ENCODE measurements at regions not wholly inside any gene's neighbourhood (a gene's known extent, or its start where the extent isn't known, plus 50 kb on each side); places are given as distances from the start of the nearest gene placed in this dataset.
"Not testable (repeated sequence)": the region's sequence is repeated elsewhere in the genome, so short reads cannot be mapped to it uniquely, and the experiment has no call there.

DNA sequence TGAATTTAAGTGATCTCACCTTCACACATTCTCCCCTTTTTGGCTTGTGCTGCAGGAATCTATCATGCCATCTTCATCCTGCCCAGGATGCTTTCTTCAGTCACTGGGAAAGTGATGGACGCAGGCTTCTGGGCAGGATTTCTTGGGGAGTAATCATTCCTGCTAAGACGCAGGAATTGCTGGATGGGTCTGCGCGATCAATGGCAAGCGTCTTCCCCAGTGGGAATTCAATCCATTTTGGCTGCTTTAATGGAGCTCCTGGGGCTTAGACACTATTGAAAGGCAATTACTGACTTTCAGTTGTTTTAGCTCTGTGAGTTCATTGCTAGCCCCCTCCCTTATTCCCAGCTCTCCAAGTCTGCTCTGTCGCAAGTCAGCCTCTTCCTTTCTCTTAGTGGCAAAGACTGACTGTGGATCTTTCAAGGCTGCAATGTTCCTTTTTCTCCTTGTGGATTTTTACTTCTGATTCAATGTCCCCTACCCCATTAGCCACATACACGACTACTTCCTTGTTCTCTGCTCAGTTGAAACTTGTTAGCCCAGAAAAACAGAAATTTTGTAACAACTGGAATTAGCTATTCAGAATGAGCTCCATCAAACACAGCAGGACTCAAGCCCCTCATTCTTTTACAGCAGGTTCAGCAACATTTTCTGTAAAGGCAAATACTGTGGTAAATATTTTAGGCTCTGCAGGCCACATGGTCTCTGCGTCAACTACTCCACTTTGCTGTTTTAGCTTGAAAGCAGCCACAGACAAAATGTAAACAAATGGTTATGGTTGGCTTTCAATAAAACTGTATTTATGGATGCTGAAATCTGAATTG is 154.9 kb downstream of the ASB9 start:
- DNase-seq = no peak

GRCh38 chrX:15107367-15107988 is 162.4 kb downstream of the ASB9 start:
- DNase-seq = no peak

DNA sequence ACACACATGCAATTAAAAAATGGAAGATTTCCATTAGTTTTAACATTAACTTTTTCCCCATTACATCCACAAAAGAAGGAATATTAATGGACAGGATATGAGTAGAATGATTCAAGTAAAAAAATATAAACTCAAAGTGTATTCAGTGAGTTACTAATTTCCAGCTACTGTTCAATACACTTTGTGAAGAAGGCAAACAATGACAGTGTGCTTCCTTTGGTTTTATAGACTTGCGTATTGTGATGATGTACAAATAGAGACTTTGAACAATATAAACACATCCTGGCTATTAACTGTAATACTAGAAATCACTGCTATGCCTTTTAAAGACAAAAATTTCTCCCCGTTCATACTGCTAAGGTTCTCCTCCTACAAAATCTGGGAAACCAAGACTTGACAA is 171.4 kb downstream of the ASB9 start:
- no peak for DNase-seq

- DNase-seq = no peak
Observed at GRCh38 chrX:15087747-15088146, 182.1 kb downstream of the ASB9 start.

GRCh38 chrX:15073313-15073712 is 196.6 kb downstream of the ASB9 start:
- DNase-seq = no peak

DNA sequence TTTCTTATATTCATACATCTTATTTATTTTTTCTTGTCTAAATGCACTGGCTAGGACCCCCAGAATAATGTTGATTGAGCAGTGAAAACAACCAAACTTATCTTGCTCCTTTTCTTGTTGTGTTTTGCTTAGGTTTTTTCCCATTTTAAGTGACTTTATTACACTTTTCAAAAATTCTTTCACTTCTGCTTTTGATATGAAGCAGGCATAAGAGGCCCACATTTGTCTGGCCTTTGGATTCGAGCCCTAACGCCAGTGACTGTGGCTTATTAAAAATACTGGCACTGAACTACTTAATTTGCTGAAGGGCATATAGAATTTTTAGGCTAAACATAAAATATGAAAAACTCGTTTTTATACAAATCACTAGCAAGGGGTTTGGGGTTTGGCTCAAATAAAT is 197.0 kb downstream of the ASB9 start:
- no peak for DNase-seq

GRCh38 chrX:15072259-15072658 is 197.6 kb downstream of the ASB9 start:
- DNase-seq = no peak

- DNase-seq = no peak
Observed at GRCh38 chrX:15059474-15059873, 186.3 kb downstream of the MOSPD2 start.

DNA sequence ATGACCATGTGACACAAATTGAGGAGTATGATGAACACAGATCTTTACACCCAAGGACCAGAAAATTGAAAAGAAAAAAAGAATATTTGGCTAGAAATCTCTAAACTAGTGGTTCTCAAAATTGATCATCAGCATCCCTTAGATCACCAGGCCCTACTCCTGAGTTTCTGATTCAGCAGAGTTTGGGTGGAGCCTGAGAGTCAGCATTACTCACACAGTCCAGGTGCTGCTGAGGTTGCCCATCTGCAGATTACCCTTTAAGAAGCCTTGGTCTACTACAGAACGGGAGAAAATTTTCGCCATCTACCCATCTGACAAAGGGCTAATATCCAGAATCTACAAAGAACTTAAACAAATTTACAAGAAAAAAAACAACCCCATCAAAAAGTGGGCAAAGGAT is 182.8 kb downstream of the MOSPD2 start:
- DNase-seq = no peak

DNA sequence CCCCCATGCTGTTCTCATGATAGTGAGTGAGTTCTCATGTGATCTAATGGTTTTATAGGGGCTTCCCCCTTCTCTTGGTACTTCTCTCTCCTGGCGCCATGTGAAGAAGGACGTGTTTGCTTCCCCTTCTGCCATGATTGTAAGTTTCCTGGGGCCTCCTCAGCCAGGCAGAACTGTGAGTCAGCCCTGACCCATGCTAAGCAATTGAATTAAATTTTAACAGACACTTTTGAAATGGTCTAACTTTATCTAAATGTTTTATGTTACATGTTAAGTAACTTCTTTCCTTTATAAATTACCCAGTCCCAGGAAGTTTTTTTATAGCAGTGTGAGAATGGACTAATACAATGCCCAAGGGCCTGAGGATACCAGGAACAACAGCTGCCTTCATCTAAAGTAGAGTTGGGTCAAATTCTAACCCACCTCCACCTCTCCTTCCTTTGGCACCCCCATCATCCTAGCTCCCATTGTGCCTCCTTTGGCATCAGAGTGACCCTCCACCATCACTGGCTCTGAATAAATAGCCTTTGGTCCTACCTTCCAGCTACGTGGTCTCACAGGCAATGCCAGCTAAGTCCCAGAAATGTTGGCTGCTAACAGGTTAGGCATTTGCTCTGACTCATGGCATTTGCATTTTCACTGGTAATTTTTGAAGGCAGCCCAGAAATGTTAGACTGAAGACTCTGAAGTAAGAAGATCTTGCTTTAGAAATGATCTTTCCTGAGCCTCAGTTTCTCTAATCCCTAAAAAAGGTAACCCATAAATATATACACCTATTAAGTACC is 182.1 kb downstream of the MOSPD2 start:
- DNase-seq = no peak

DNA sequence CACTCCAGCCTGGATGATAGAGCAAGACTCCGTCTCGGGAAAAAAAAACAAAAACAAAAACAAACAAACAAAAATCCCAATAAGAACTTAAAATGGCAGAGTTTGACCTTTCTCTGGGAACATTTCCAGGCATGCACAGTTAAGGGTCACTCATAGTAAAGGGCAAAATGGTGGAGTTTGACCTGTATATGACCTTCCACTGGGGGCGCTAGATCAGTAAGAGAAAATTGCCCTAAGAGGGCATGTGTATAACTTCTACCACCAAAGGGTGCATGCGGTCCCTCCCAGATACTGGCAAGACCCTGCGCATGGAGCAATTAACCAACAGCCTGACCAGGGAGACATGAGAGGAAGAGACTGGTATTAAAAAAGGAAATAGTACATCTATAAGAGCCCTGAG is 177.2 kb downstream of the MOSPD2 start:
- no peak for DNase-seq

- DNase-seq = no peak
Observed at GRCh38 chrX:15043538-15043937, 170.3 kb downstream of the MOSPD2 start.

GRCh38 chrX:15033917-15034316 is 160.7 kb downstream of the MOSPD2 start:
- DNase-seq = no peak

DNA sequence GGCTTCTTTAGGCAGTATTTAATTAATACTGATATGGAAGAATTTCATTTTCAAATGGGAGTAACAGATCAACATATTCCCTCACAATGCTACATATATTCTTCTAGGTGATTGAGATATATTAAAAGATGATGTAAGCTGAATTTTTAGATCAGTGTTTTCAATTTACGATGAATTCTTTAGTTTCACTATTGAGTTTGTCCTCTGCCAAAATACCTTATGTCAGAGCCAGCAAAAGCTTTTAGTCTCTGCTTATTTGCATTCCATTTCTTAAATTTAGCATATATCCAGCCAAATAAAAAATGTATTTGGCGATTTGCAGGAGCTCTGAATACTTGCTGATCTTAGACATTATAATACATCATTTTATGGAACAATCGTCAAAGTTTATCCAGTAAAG is 144.3 kb downstream of the MOSPD2 start:
- no peak for DNase-seq

GRCh38 chrX:15016051-15016450 is 142.8 kb downstream of the MOSPD2 start:
- DNase-seq = no peak

DNA sequence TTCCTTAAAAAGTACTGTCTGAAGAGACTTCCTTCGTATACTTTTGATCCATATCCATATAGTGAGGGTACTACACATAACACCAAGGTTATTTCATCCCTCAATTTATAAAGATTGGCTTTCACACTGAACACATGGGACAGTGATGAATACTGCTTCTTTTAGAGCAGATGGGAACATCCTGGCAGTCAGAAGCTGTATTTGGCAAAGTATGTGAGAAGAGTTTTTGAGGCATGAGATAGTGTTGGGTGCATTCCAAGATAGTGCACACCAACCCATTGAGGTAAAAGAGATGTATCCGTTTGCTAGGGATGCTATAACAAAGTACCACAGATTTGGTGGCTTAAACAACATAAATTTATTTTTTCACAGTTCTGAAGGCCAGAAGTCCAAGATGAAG is 141.1 kb downstream of the MOSPD2 start:
- no peak for DNase-seq

- no peak for DNase-seq
Observed at GRCh38 chrX:15013461-15013860, 140.2 kb downstream of the MOSPD2 start.

- DNase-seq = no peak
Observed at GRCh38 chrX:14997271-14997670, 124.0 kb downstream of the MOSPD2 start.

- DNase-seq = not testable (repeated sequence)
Observed at GRCh38 chrX:14984425-14984824, 111.2 kb downstream of the MOSPD2 start.
